H9 (cell line): ENCODE measurements at regions not wholly inside any gene's neighbourhood (a gene's known extent, or its start where the extent isn't known, plus 50 kb on each side); places are given as distances from the start of the nearest gene placed in this dataset.

Experiments
- DNase-seq: peaks from one replicate; pipeline ENCODE4 v3.0.0-alpha.2; 2017
- H2AFZ ChIP-seq: one replicate; pipeline ENCODE4 v1.6.1; 2013; ENCODE audit warnings: mild to moderate bottlenecking, low read length, control low read depth, moderate library complexity
- H2AK5ac ChIP-seq: 2 replicates; pipeline ENCODE4 v1.6.1; 2013; ENCODE audit warnings: low read length, control low read depth, mixed read lengths; ENCODE audit not compliant: insufficient read length
- H2BK120ac ChIP-seq: one replicate; pipeline ENCODE4 v1.6.1; 2013; ENCODE audit warnings: low read depth, mild to moderate bottlenecking, low read length, control low read depth, inconsistent platforms; ENCODE audit not compliant: poor library complexity, severe bottlenecking
- H2BK12ac ChIP-seq: 2 replicates; pipeline ENCODE4 v1.6.1; 2013; ENCODE audit warnings: low read length, control low read depth, mixed read lengths, low read depth; ENCODE audit not compliant: insufficient read length
- H2BK15ac ChIP-seq: 2 replicates; pipeline ENCODE4 v1.6.1; 2013; ENCODE audit warnings: low read depth, low read length, control low read depth
- H2BK20ac ChIP-seq: one replicate; pipeline ENCODE4 v1.6.1; 2013; ENCODE audit warnings: low read depth, mild to moderate bottlenecking, low read length, control low read depth, inconsistent platforms; ENCODE audit not compliant: poor library complexity, severe bottlenecking
- H2BK5ac ChIP-seq: 2 replicates; pipeline ENCODE4 v1.6.1; 2013; ENCODE audit warnings: low read length, control low read depth, mixed read lengths; ENCODE audit not compliant: insufficient read length
- H3K14ac ChIP-seq: 2 replicates; pipeline ENCODE4 v1.6.1; 2013; ENCODE audit warnings: low read length, control low read depth; ENCODE audit not compliant: insufficient read depth
- H3K18ac ChIP-seq: 2 replicates; pipeline ENCODE4 v1.6.1; 2013; ENCODE audit warnings: low read depth, mild to moderate bottlenecking, mixed read lengths, low read length, control low read depth; ENCODE audit not compliant: insufficient read length
- H3K23ac ChIP-seq: 2 replicates; pipeline ENCODE4 v1.6.1; 2013; ENCODE audit warnings: low read length, control low read depth, mixed read lengths, low read depth; ENCODE audit not compliant: insufficient read length
- H3K23me2 ChIP-seq: 2 replicates; pipeline ENCODE4 v1.6.1; 2013; ENCODE audit warnings: low read depth, mild to moderate bottlenecking, mixed read lengths, low read length, control low read depth; ENCODE audit not compliant: insufficient read length, poor library complexity, severe bottlenecking
- H3K27ac ChIP-seq: 2 replicates; pipeline ENCODE4 v1.5.1; 2013; ENCODE audit warnings: low read length, control low read depth, mixed read lengths, low read depth; ENCODE audit not compliant: insufficient read length
- H3K27me3 ChIP-seq: 2 replicates; pipeline ENCODE4 v1.6.1; 2013; ENCODE audit warnings: low read length, control low read depth, inconsistent platforms; ENCODE audit not compliant: insufficient read depth
- H3K4ac ChIP-seq: 2 replicates; pipeline ENCODE4 v1.6.1; 2013; ENCODE audit warnings: low read depth, mild to moderate bottlenecking, control low read depth, inconsistent platforms, low read length, moderate library complexity
- H3K4me1 ChIP-seq: 2 replicates; pipeline ENCODE4 v1.6.1; 2013; ENCODE audit warnings: low read length, control low read depth, inconsistent platforms; ENCODE audit not compliant: insufficient read depth
- H3K4me2 ChIP-seq: 2 replicates; pipeline ENCODE4 v1.6.1; 2013; ENCODE audit warnings: low read length, control low read depth, mixed read lengths; ENCODE audit not compliant: insufficient read length, insufficient read depth
- H3K56ac ChIP-seq: 2 replicates; pipeline ENCODE4 v1.6.1; 2013; ENCODE audit warnings: low read depth, mild to moderate bottlenecking, mixed read lengths, low read length, control low read depth; ENCODE audit not compliant: insufficient read length
- H3K79me1 ChIP-seq: 2 replicates; pipeline ENCODE4 v1.6.1; 2013; ENCODE audit warnings: low read depth, mild to moderate bottlenecking, moderate library complexity, low read length, control low read depth, inconsistent platforms; ENCODE audit not compliant: insufficient read depth, poor library complexity, severe bottlenecking
- H3K79me2 ChIP-seq: 2 replicates; pipeline ENCODE4 v1.6.1; 2013; ENCODE audit warnings: low read length, control low read depth, inconsistent platforms; ENCODE audit not compliant: insufficient read depth
- H3K9ac ChIP-seq: 2 replicates; pipeline ENCODE4 v1.6.1; 2013; ENCODE audit warnings: low read length, control low read depth, mixed read lengths; ENCODE audit not compliant: insufficient read length; ENCODE audit errors: extremely low read depth
- H3K9me3 ChIP-seq: one replicate; pipeline ENCODE4 v1.6.1; 2013; ENCODE audit warnings: low read depth, low read length, inconsistent platforms; ENCODE audit not compliant: control insufficient read depth
- H3T11ph ChIP-seq: one replicate; pipeline ENCODE4 v1.6.1; 2013; ENCODE audit warnings: mild to moderate bottlenecking, low read length, control low read depth, inconsistent platforms
- H4K20me1 ChIP-seq: one replicate; pipeline ENCODE4 v1.6.1; 2013; ENCODE audit not compliant: control insufficient read depth, insufficient read length, insufficient read depth
- H4K5ac ChIP-seq: 2 replicates; pipeline ENCODE4 v1.6.1; 2013; ENCODE audit warnings: low read depth, mild to moderate bottlenecking, mixed read lengths, low read length, control low read depth; ENCODE audit not compliant: insufficient read length
- H4K8ac ChIP-seq: replicated peaks from 2 replicates; pipeline ENCODE4 v1.6.1; 2013; ENCODE audit warnings: low read length, control low read depth, mixed read lengths, low read depth; ENCODE audit not compliant: insufficient read length
- H4K91ac ChIP-seq: 2 replicates; pipeline ENCODE4 v1.6.1; 2013; ENCODE audit warnings: low read depth, mild to moderate bottlenecking, moderate library complexity, mixed read lengths, low read length, control low read depth; ENCODE audit not compliant: insufficient read length
- H3K27ac Mint-ChIP-seq, 3 experiments: 2 replicates in 2 of 3; 3 replicates in 1 of 3; pipeline ENCODE4 v1.8.0; 2020 to 2021; ENCODE audit warnings: mixed read lengths in 3 of 3, mild to moderate bottlenecking in 1 of 3, moderate library complexity in 1 of 3
- H3K27me3 Mint-ChIP-seq: 2 replicates; pipeline ENCODE4 v1.8.0; 2021; ENCODE audit warnings: low read depth, mild to moderate bottlenecking, moderate library complexity, mixed read lengths
- H3K36me3 Mint-ChIP-seq, 3 experiments: 2 replicates in 2 of 3; 3 replicates in 1 of 3; pipeline ENCODE4 v1.8.0; 2020 to 2021; ENCODE audit warnings: low read depth in 3 of 3, mixed read lengths in 3 of 3; ENCODE audit not compliant: insufficient read depth in 1 of 3
- H3K4me1 Mint-ChIP-seq, 2 experiments: 2 replicates each; pipeline ENCODE4 v1.8.0; 2020; ENCODE audit warnings: mixed read lengths in 2 of 2
- H3K4me3 Mint-ChIP-seq, 2 experiments: 2 replicates in 1 of 2; 3 replicates in 1 of 2; pipeline ENCODE4 v1.8.0; 2020 to 2021; ENCODE audit warnings: mild to moderate bottlenecking in 2 of 2, mixed read lengths in 2 of 2, moderate library complexity in 1 of 2
- H3K9me3 Mint-ChIP-seq, 2 experiments: 2 replicates in 1 of 2; 3 replicates in 1 of 2; pipeline ENCODE4 v1.8.0; 2020; ENCODE audit warnings: mild to moderate bottlenecking in 2 of 2, mixed read lengths in 2 of 2, moderate library complexity in 1 of 2
- WGBS: extraction: QIAGEN DNeasy Blood & Tissue Kit; methylation state at CpG from one replicate; pipeline ENCODE4 v1.1.7; 2013; ENCODE audit warnings: missing lambda C conversion rate, low lambda C conversion rate, mixed read lengths; ENCODE audit not compliant: insufficient read length; ENCODE audit errors: extremely low coverage; 5-methylcytosine and 5-hydroxymethylcytosine counted together
- TF ChIP-seq, protein P1 (sequence below): fragments of 200-600 bp; sonication (generic); conservative IDR thresholded peaks from 3 replicates; pipeline ENCODE4 v1.8.0; 2021; ENCODE audit warnings: antibody characterized with exemption, mild to moderate bottlenecking

DNA sequence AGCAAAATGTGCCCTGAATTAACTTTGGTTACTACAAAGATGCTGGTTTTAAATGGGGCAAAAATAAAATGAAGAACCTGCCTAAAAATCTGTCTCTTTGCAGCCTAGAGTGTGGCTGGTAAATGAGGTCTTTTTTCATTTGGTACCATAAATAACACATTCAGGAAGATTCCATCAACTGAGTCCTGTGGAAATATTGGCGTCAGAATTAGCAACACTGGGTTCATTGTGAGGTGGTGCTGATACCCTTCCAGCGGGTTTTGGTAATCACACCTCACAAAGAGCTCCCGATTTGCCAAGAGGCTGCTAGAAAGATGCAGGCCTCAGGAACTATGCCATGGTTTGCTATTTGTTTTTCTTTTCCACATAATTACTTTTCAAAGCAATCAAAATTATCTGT is 55.3 kb downstream of the FAM50B start:
- Histone ChIP-seq H3K56ac (no peak overlapping the region), H3K18ac (no peak overlapping the region), H3K4me1 (peaks cover 11% of the 10 kb centered on the region), H3K4ac (no peak overlapping the region), H2AFZ (peak overlapping the region; percentile 53), H3T11ph (no peak overlapping the region), H3K9me3 (no peaks in the 10 kb centered on the region), H3K23ac (no peak overlapping the region), H4K8ac (no peak overlapping the region), H3K79me1 (no peaks in the 10 kb centered on the region), H2BK5ac (no peak overlapping the region), H3K4me2 (no peak overlapping the region), H4K20me1 (peaks cover 3% of the 10 kb centered on the region), H4K5ac (no peak overlapping the region), H4K91ac (no peak overlapping the region), H3K27me3 (no peaks in the 10 kb centered on the region), H2BK12ac (no peak overlapping the region), H2AK5ac (no peak overlapping the region), H2BK15ac (no peak overlapping the region), H3K14ac (no peak overlapping the region), H3K27ac (no peak overlapping the region), H3K23me2 (no peaks in the 10 kb centered on the region), H3K9ac (no peak overlapping the region), H2BK20ac (no peak overlapping the region), H2BK120ac (no peak overlapping the region), H3K79me2 (no peaks in the 10 kb centered on the region)
- H3K4me3 Mint-ChIP-seq: no peak overlapping the region
- no peaks in the 10 kb centered on the region for H3K36me3 Mint-ChIP-seq
- H3K27ac Mint-ChIP-seq: no peak overlapping the region
- TF ChIP-seq, protein P1, sequence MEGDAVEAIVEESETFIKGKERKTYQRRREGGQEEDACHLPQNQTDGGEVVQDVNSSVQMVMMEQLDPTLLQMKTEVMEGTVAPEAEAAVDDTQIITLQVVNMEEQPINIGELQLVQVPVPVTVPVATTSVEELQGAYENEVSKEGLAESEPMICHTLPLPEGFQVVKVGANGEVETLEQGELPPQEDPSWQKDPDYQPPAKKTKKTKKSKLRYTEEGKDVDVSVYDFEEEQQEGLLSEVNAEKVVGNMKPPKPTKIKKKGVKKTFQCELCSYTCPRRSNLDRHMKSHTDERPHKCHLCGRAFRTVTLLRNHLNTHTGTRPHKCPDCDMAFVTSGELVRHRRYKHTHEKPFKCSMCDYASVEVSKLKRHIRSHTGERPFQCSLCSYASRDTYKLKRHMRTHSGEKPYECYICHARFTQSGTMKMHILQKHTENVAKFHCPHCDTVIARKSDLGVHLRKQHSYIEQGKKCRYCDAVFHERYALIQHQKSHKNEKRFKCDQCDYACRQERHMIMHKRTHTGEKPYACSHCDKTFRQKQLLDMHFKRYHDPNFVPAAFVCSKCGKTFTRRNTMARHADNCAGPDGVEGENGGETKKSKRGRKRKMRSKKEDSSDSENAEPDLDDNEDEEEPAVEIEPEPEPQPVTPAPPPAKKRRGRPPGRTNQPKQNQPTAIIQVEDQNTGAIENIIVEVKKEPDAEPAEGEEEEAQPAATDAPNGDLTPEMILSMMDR: no peak
- no peaks in the 10 kb centered on the region; a peak in 1 of 5 replicates for H3K9me3 Mint-ChIP-seq
- WGBS: no CpG with 5 or more reads among the region's 3 CpGs
- peaks cover 3% of the 10 kb centered on the region for H3K27me3 Mint-ChIP-seq
- DNase-seq: no peak
- H3K4me1 Mint-ChIP-seq: peaks cover 41 to 45% of the 10 kb centered on the region in 2 experiments
